H1 (cell line): ENCODE measurements at regions not wholly inside any gene's neighbourhood (a gene's known extent, or its start where the extent isn't known, plus 50 kb on each side); places are given as distances from the start of the nearest gene placed in this dataset.

Experiments used
- CTCF ChIA-PET: fragments of 300-600 bp; sonication (Branson Sonifier 250); formaldehyde crosslinking; loops from one replicate; lab custom pipeline; 2021; ENCODE audit not compliant: partially characterized antibody; lab: Charles Lee
- POLR2A ChIA-PET: fragments of 300-600 bp; sonication (Branson Sonifier 250); formaldehyde crosslinking; loops from one replicate; lab custom pipeline; 2021; ENCODE audit warnings: inconsistent platforms; ENCODE audit not compliant: partially characterized antibody; lab: Charles Lee
- DNase-seq, 2 experiments: peaks; one replicate each; pipeline versions ENCODE4 v3.0.0 to v3.0.0-alpha.2; 2010 to 2022; ENCODE audit warnings: low spot score in 2 of 2, low read depth in 1 of 2, mixed read lengths in 1 of 2
- FAIRE-seq: peaks from 2 replicates; lab custom pipeline; 2011; peaks lifted over from hg19 to GRCh38; lab: Jason Lieb, UNC
- H2AFZ ChIP-seq: 2 replicates; pipeline ENCODE4 v1.8.1; 2012; ENCODE audit warnings: low read length, inconsistent platforms
- H2AK5ac ChIP-seq: 2 replicates; pipeline ENCODE4 v1.6.1; 2013; ENCODE audit warnings: low read depth, low read length
- H2BK120ac ChIP-seq: replicated peaks from 2 replicates; pipeline ENCODE3; 2013; ENCODE audit warnings: low read depth, low read length, inconsistent platforms
- H2BK12ac ChIP-seq: 2 replicates; pipeline ENCODE4 v1.6.1; 2013; ENCODE audit warnings: low read depth, low read length
- H2BK15ac ChIP-seq: 2 replicates; pipeline ENCODE4 v1.6.1; 2013; ENCODE audit warnings: low read length
- H2BK20ac ChIP-seq: 2 replicates; pipeline ENCODE4 v1.6.1; 2013; ENCODE audit warnings: low read length
- H2BK5ac ChIP-seq: 2 replicates; pipeline ENCODE4 v1.6.1; 2013; ENCODE audit warnings: low read depth, low read length
- H3K14ac ChIP-seq: 2 replicates; pipeline ENCODE4 v1.6.1; 2013; ENCODE audit warnings: inconsistent platforms; ENCODE audit not compliant: insufficient read length
- H3K18ac ChIP-seq: 2 replicates; pipeline ENCODE4 v1.6.1; 2013; ENCODE audit warnings: low read length; ENCODE audit errors: extremely low read depth
- H3K23ac ChIP-seq: 2 replicates; pipeline ENCODE4 v1.6.1; 2013; ENCODE audit warnings: inconsistent platforms; ENCODE audit not compliant: insufficient read length
- H3K23me2 ChIP-seq: 2 replicates; pipeline ENCODE4 v1.6.1; 2013; ENCODE audit warnings: low read depth, low read length
- H3K27ac ChIP-seq: 2 replicates; pipeline ENCODE4 v1.6.1; 2011; ENCODE audit warnings: low read depth, low read length, inconsistent platforms
- H3K27me3 ChIP-seq, 4 experiments: replicated peaks in 1 of 4; 1 replicate in 1 of 4; 2 replicates in 3 of 4; pipeline versions ENCODE4 v1.6.1 to v1.8.1; 2011 to 2013; ENCODE audit warnings: low read length in 3 of 4, mild to moderate bottlenecking in 3 of 4, inconsistent platforms in 2 of 4, mixed read lengths in 2 of 4, moderate library complexity in 1 of 4; ENCODE audit not compliant: control insufficient read depth in 3 of 4, insufficient read depth in 3 of 4; ENCODE audit errors: extremely low read depth in 1 of 4
- H3K36me3 ChIP-seq, 4 experiments: 2 replicates each; pipeline versions ENCODE4 v1.6.1 to v1.8.1; 2011 to 2013; ENCODE audit warnings: mild to moderate bottlenecking in 4 of 4, low read length in 3 of 4, moderate library complexity in 2 of 4, control low read depth in 1 of 4, inconsistent platforms in 1 of 4; ENCODE audit not compliant: insufficient read depth in 4 of 4, control insufficient read depth in 2 of 4
- H3K4ac ChIP-seq: replicated peaks from 2 replicates; pipeline ENCODE3; 2013; ENCODE audit warnings: low read length, low read depth, mixed read lengths, inconsistent platforms; ENCODE audit not compliant: insufficient read length
- H3K4me1 ChIP-seq, 4 experiments: replicated peaks in 1 of 4; 1 replicate in 1 of 4; 2 replicates in 3 of 4; pipeline versions ENCODE4 v1.6.1 to v1.8.1; 2011 to 2013; ENCODE audit warnings: low read length in 3 of 4, inconsistent platforms in 2 of 4, mixed read lengths in 1 of 4; ENCODE audit not compliant: insufficient read depth in 4 of 4, control insufficient read depth in 3 of 4
- H3K4me2 ChIP-seq, 2 experiments: 2 replicates each; pipeline versions ENCODE4 v1.6.1 to v1.8.1; 2011 to 2013; ENCODE audit warnings: low read depth in 2 of 2, low read length in 2 of 2, control low read depth in 1 of 2, inconsistent platforms in 1 of 2, mild to moderate bottlenecking in 1 of 2; ENCODE audit not compliant: insufficient read depth in 1 of 2
- H3K4me3 ChIP-seq, 4 experiments: fragments of 200-600, 300-600 bp in 1 of 4; sonication (generic), shearing (Covaris generic), sonication (Bioruptor Twin) in 1 of 4; 2 replicates each; pipeline versions ENCODE4 v1.5.1 to v1.8.1; 2011 to 2016; ENCODE audit warnings: low read length in 4 of 4, low read depth in 3 of 4, control low read depth in 2 of 4, inconsistent platforms in 2 of 4, mild to moderate bottlenecking in 2 of 4, mixed read lengths in 1 of 4, moderate library complexity in 1 of 4; ENCODE audit not compliant: insufficient read depth in 2 of 4; ENCODE audit errors: extremely low read depth in 1 of 4
- H3K56ac ChIP-seq: replicated peaks from 2 replicates; pipeline ENCODE3; 2013; ENCODE audit warnings: low read depth, mild to moderate bottlenecking, mixed read lengths, low read length, inconsistent platforms; ENCODE audit not compliant: insufficient read length
- H3K79me1 ChIP-seq: 2 replicates; pipeline ENCODE4 v1.6.1; 2013; ENCODE audit warnings: low read depth, low read length, control low read depth
- H3K79me2 ChIP-seq, 2 experiments: 2 replicates each; pipeline versions ENCODE4 v1.6.1 to v1.8.1; 2012 to 2013; ENCODE audit warnings: low read length in 2 of 2, mild to moderate bottlenecking in 2 of 2, inconsistent platforms in 1 of 2; ENCODE audit not compliant: insufficient read depth in 2 of 2, control insufficient read depth in 1 of 2
- H3K9ac ChIP-seq, 4 experiments: replicated peaks in 1 of 4; 1 replicate in 1 of 4; 2 replicates in 3 of 4; pipeline versions ENCODE4 v1.6.1 to v1.8.1; 2011 to 2013; ENCODE audit warnings: low read depth in 3 of 4, low read length in 3 of 4, control low read depth in 2 of 4, mild to moderate bottlenecking in 2 of 4, moderate library complexity in 2 of 4, inconsistent platforms in 1 of 4; ENCODE audit errors: extremely low read depth in 1 of 4
- H3K9me3 ChIP-seq, 2 experiments: 2 replicates each; pipeline versions ENCODE4 v1.6.1 to v1.8.1; 2012 to 2013; ENCODE audit warnings: mild to moderate bottlenecking in 2 of 2, moderate library complexity in 2 of 2, control low read depth in 1 of 2, inconsistent platforms in 1 of 2, low read depth in 1 of 2, low read length in 1 of 2, mixed read lengths in 1 of 2; ENCODE audit not compliant: insufficient read depth in 2 of 2
- H4K20me1 ChIP-seq, 2 experiments: replicated peaks in 1 of 2; 2 replicates each; pipeline versions ENCODE3 to v1.8.1; 2011 to 2013; ENCODE audit warnings: inconsistent platforms in 2 of 2, low read length in 2 of 2, mild to moderate bottlenecking in 1 of 2; ENCODE audit not compliant: insufficient read depth in 2 of 2, control insufficient read depth in 1 of 2
- H4K5ac ChIP-seq: 2 replicates; pipeline ENCODE4 v1.6.1; 2013; ENCODE audit warnings: low read length, low read depth, mixed read lengths, inconsistent platforms; ENCODE audit not compliant: insufficient read length
- H4K8ac ChIP-seq: 2 replicates; pipeline ENCODE4 v1.8.0; 2013; ENCODE audit warnings: mild to moderate bottlenecking, moderate library complexity, low read length, inconsistent platforms; ENCODE audit not compliant: insufficient read depth; ENCODE audit errors: extremely low read depth
- H4K91ac ChIP-seq: replicated peaks from 2 replicates; pipeline ENCODE3; 2013; ENCODE audit warnings: low read length, mixed read lengths, inconsistent platforms; ENCODE audit not compliant: insufficient read length
- GABPA ChIP-seq: IDR thresholded peaks from 2 replicates; pipeline ENCODE4 v1.6.1; 2011; ENCODE audit warnings: mild to moderate bottlenecking, low read length, moderate library complexity, borderline replicate concordance; ENCODE audit not compliant: insufficient read depth
- HDAC2 ChIP-seq, 2 experiments: fragments of 300-600 bp in 1 of 2; sonication (generic) in 1 of 2; IDR thresholded peaks; 2 replicates each; pipeline ENCODE4 v1.6.1; 2011 to 2012; ENCODE audit warnings: low read depth in 2 of 2, low read length in 2 of 2, mild to moderate bottlenecking in 2 of 2, moderate library complexity in 2 of 2, borderline replicate concordance in 1 of 2, inconsistent platforms in 1 of 2
- HDAC6 ChIP-seq: IDR thresholded peaks from one replicate; pipeline ENCODE4 v1.7.1; 2012; ENCODE audit warnings: low read depth, mild to moderate bottlenecking, inconsistent platforms, low read length, moderate library complexity
- JUN ChIP-seq: IDR thresholded peaks from 2 replicates; pipeline ENCODE4 v1.6.1; 2011; ENCODE audit warnings: low read depth, mild to moderate bottlenecking, improper control_type of control experiment, low read length
- KDM4A ChIP-seq: IDR thresholded peaks from one replicate; pipeline ENCODE4 v1.7.1; 2012; ENCODE audit warnings: low read depth, mild to moderate bottlenecking, moderate library complexity, low read length, inconsistent platforms; ENCODE audit not compliant: severe bottlenecking
- MAFK ChIP-seq: IDR thresholded peaks from 2 replicates; pipeline ENCODE4 v1.6.1; 2012; ENCODE audit warnings: low read depth, mild to moderate bottlenecking, improper control_type of control experiment, low read length
- RAD21 ChIP-seq, 2 experiments: IDR thresholded peaks in 1 of 2; conservative IDR thresholded peaks in 1 of 2; 2 replicates each; pipeline ENCODE4 v1.6.1; 2011; ENCODE audit warnings: low read depth in 2 of 2, low read length in 2 of 2, improper control_type of control experiment in 1 of 2, inconsistent platforms in 1 of 2, mild to moderate bottlenecking in 1 of 2, moderate library complexity in 1 of 2
- SIX5 ChIP-seq: IDR thresholded peaks from 2 replicates; pipeline ENCODE4 v1.6.1; 2011; ENCODE audit warnings: mild to moderate bottlenecking, low read depth, low read length
- SRF ChIP-seq: IDR thresholded peaks from 2 replicates; pipeline ENCODE4 v1.6.1; 2011; ENCODE audit warnings: mild to moderate bottlenecking, low read depth, low read length, moderate library complexity
- USF2 ChIP-seq: IDR thresholded peaks from 2 replicates; pipeline ENCODE4 v1.6.1; 2011; ENCODE audit warnings: low read length, improper control_type of control experiment
- YY1 ChIP-seq: IDR thresholded peaks from 2 replicates; pipeline ENCODE4 v1.6.1; 2011; ENCODE audit warnings: low read depth, mild to moderate bottlenecking, low read length
- WGBS, 2 experiments: shearing (Covaris generic) in 1 of 2; methylation state at CpG; one replicate each; pipeline versions ENCODE4 v1.1.6 to v1.1.7; 2013 to 2015; ENCODE audit warnings: low lambda C conversion rate in 2 of 2, mixed read lengths in 2 of 2, inconsistent platforms in 1 of 2, low coverage in 1 of 2, missing lambda C conversion rate in 1 of 2; ENCODE audit not compliant: insufficient replicate concordance in 2 of 2, insufficient coverage in 1 of 2, insufficient read length in 1 of 2; ENCODE audit errors: extremely low coverage in 1 of 2, missing lambda C conversion rate in 1 of 2; 5-methylcytosine and 5-hydroxymethylcytosine counted together

- no peak for DNase-seq
- FAIRE-seq: no peak
- CTCF ChIA-PET: interaction anchor here (0.6 to 1.7 kb wide), 3 partner anchors 16 to 670 kb away, joined by 3 to 5 read pairs (median 4); no protein-coding TSS in a partner anchor
- Histone ChIP-seq H3K27ac (no peak overlapping the region), H3K4ac (no peak overlapping the region), H2AK5ac (no peak overlapping the region), H3K79me2 (no peaks in the 10 kb centered on the region), H2BK120ac (no peak overlapping the region), H3K9me3 (no peaks in the 10 kb centered on the region), H4K5ac (no peak overlapping the region), H3K18ac (no peak overlapping the region), H4K20me1 (no peaks in the 10 kb centered on the region), H3K14ac (no peak overlapping the region), H3K56ac (no peak overlapping the region), H2BK15ac (no peak overlapping the region), H3K23ac (no peak overlapping the region), H2AFZ (no peak overlapping the region), H2BK12ac (no peak overlapping the region), H3K4me3 (no peak overlapping the region), H4K91ac (no peak overlapping the region), H3K4me2 (no peak overlapping the region), H3K23me2 (peaks cover 8% of the 10 kb centered on the region; the same call in 1 of the 2 replicates), H3K79me1 (no peaks in the 10 kb centered on the region), H3K4me1 (no peaks in the 10 kb centered on the region), H2BK20ac (no peak overlapping the region), H3K27me3 (no peaks in the 10 kb centered on the region), H4K8ac (no peak overlapping the region), H2BK5ac (no peak overlapping the region), H3K36me3 (no peaks in the 10 kb centered on the region), H3K9ac (no peak overlapping the region)
- WGBS, 2 experiments: 90% methylated on average over 3 of the region's 3 CpGs; no CpG with 5 or more reads in 1 of the 2 experiments
- POLR2A ChIA-PET: no interaction called here
- TF ChIP-seq SIX5: no peak
- no peak for TF ChIP-seq MAFK
- TF ChIP-seq YY1: no peak
- no peak for TF ChIP-seq RAD21 (IDR thresholded peaks at IDR 0.05 in 1 of 2, conservative IDR thresholded peaks at IDR 0.05 in 1 of 2; ENCODE audit: low read depth in 2 of 2, low read length in 2 of 2)
- no peak for TF ChIP-seq HDAC6
- no peak for TF ChIP-seq HDAC2 (IDR thresholded peaks at IDR 0.05; ENCODE audit: borderline replicate concordance in 1 of 2, low read depth in 2 of 2, low read length in 2 of 2)
- TF ChIP-seq SRF: no peak
- TF ChIP-seq JUN: no peak
- TF ChIP-seq KDM4A: no peak
- no peak for TF ChIP-seq USF2
- TF ChIP-seq GABPA: no peak
Observed at GRCh38 chr16:86889974-86890373, 311.6 kb downstream of the FOXL1 start.
